ENCODE measurements at regions not wholly inside any gene's neighbourhood (a gene's known extent, or its start where the extent isn't known, plus 50 kb on each side); places are given as distances from the start of the nearest gene placed in this dataset.

- H3K4me1 ChIP-seq (replicated peaks; ENCODE audit: insufficient read depth): no peaks in the 10 kb centered on the region
- H3K27me3 ChIP-seq (ENCODE audit: insufficient read depth, low read depth): peaks cover 61% of the 10 kb centered on the region
- no peak overlapping the region for H3K4me2 ChIP-seq
- no peaks in the 10 kb centered on the region for H3K9me3 ChIP-seq (ENCODE audit: insufficient read depth, low read depth)
- H3K9me2 ChIP-seq (ENCODE audit: insufficient read depth): no peaks in the 10 kb centered on the region
- intact Hi-C loops (cut with micrococcal nuclease; ENCODE audit: unreplicated experiment): no loop called here
- no peaks in the 10 kb centered on the region for H3K79me2 ChIP-seq (ENCODE audit: low read depth)
- no peak overlapping the region for H3K4me3 ChIP-seq
- DNase-seq: no peak
- ChIA-PET POLR2A (ENCODE audit: unreplicated experiment) (no interaction called here), CTCF (no interaction called here)
- H3K36me3 ChIP-seq (ENCODE audit: low read depth): no peaks in the 10 kb centered on the region
- no TSS peak for BruUV-seq (replicated peaks)
- TF ChIP-seq CTCF (conservative IDR thresholded peaks at IDR 0.05): no peak
- no peak for TF ChIP-seq EZH2 (IDR thresholded peaks at IDR 0.05; ENCODE audit: low read depth)
- H4K20me1 ChIP-seq (ENCODE audit: insufficient read depth): no peaks in the 10 kb centered on the region
- H2AFZ ChIP-seq: no peak overlapping the region
- no peak overlapping the region for H3K27ac ChIP-seq
- no peaks in the 10 kb centered on the region for H3F3A ChIP-seq (ENCODE audit: insufficient read depth, low read depth)
These were observed 94.5 kb downstream of the GYPC start for GRCh38 chr2:126750506-126750905.

DNA sequence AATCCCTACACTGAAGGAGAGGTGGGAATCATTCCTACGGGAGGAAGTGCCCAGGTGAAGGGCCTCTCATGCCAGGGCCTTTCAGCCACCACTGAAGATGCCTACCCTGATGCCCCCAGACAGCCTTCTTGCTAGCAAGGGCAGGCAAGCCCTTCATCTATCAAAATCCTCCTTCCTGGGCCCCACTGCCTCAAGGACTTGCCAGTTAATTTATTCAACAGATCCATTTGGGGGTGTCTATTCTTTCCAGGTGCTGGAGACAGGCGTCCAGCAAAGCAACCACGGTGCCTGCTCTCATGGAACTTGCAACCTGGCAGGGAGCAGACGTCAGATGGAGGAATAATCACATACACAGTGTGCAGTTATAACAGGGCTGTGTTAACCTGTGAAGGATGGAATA lies 95.5 kb downstream of the GYPC start:
- Histone ChIP-seq H3K9me3 (ENCODE audit: insufficient read depth, low read depth) (no peaks in the 10 kb centered on the region), H3K4me3 (no peak overlapping the region), H3K4me2 (no peak overlapping the region), H3K9me2 (ENCODE audit: insufficient read depth) (no peaks in the 10 kb centered on the region), H3K27ac (no peak overlapping the region), H3K27me3 (ENCODE audit: insufficient read depth, low read depth) (peaks cover 58% of the 10 kb centered on the region), H3F3A (ENCODE audit: insufficient read depth, low read depth) (no peaks in the 10 kb centered on the region), H2AFZ (no peak overlapping the region), H3K4me1 (replicated peaks; ENCODE audit: insufficient read depth) (no peaks in the 10 kb centered on the region), H3K36me3 (ENCODE audit: low read depth) (no peaks in the 10 kb centered on the region), H4K20me1 (ENCODE audit: insufficient read depth) (no peaks in the 10 kb centered on the region), H3K79me2 (ENCODE audit: low read depth) (no peaks in the 10 kb centered on the region)
- ChIA-PET POLR2A (ENCODE audit: unreplicated experiment) (no interaction called here), CTCF (no interaction called here)
- no peak for TF ChIP-seq CTCF (conservative IDR thresholded peaks at IDR 0.05)
- no peak for TF ChIP-seq EZH2 (IDR thresholded peaks at IDR 0.05; ENCODE audit: low read depth)
- intact Hi-C loops (cut with micrococcal nuclease; ENCODE audit: unreplicated experiment): no loop called here
- no peak for DNase-seq
- no TSS peak for BruUV-seq (replicated peaks)

DNA sequence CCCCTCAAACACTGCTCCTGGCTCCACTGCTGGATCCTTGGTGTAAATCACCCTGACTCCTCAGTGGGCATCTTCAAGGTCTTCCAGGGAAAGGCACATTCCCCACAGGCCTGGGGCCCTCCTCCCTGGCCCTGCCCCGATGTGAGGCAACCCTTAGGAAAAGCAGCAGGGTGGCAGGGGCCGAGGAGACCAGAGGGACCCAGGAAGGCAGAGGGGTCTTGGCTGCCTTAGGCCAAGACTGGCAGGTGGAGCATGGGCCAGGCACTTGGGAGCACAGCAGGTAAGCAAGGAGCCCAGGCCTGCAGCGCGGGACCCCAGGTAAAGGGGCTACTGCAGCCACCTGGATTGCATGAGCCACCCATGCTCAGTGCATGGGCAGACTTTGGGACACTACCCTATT lies 96.9 kb downstream of the GYPC start:
- Histone ChIP-seq H3K4me1 (replicated peaks; ENCODE audit: insufficient read depth) (no peaks in the 10 kb centered on the region), H2AFZ (no peak overlapping the region), H3F3A (ENCODE audit: insufficient read depth, low read depth) (no peaks in the 10 kb centered on the region), H3K4me3 (no peak overlapping the region), H3K27me3 (ENCODE audit: insufficient read depth, low read depth) (peaks cover 46% of the 10 kb centered on the region), H3K27ac (no peak overlapping the region), H3K9me3 (ENCODE audit: insufficient read depth, low read depth) (no peaks in the 10 kb centered on the region), H3K4me2 (no peak overlapping the region), H3K9me2 (ENCODE audit: insufficient read depth) (no peaks in the 10 kb centered on the region), H3K79me2 (ENCODE audit: low read depth) (no peaks in the 10 kb centered on the region), H4K20me1 (ENCODE audit: insufficient read depth) (no peaks in the 10 kb centered on the region), H3K36me3 (ENCODE audit: low read depth) (no peaks in the 10 kb centered on the region)
- BruUV-seq (replicated peaks): no TSS peak
- intact Hi-C loops (cut with micrococcal nuclease; ENCODE audit: unreplicated experiment): no loop called here
- ChIA-PET POLR2A (ENCODE audit: unreplicated experiment) (no interaction called here), CTCF (no interaction called here)
- no peak for DNase-seq
- TF ChIP-seq CTCF (conservative IDR thresholded peaks at IDR 0.05) (no peak), EZH2 (IDR thresholded peaks at IDR 0.05; ENCODE audit: low read depth) (no peak)

All from PC-9 (cell line).